AG08396 (cell line): ENCODE measurements at regions not wholly inside any gene's neighbourhood (a gene's known extent, or its start where the extent isn't known, plus 50 kb on each side); places are given as distances from the start of the nearest gene placed in this dataset.

Source experiments
- DNase-seq: peaks from one replicate; pipeline ENCODE4 v3.0.0; 2012; ENCODE audit warnings: low spot score, mixed read lengths

DNA sequence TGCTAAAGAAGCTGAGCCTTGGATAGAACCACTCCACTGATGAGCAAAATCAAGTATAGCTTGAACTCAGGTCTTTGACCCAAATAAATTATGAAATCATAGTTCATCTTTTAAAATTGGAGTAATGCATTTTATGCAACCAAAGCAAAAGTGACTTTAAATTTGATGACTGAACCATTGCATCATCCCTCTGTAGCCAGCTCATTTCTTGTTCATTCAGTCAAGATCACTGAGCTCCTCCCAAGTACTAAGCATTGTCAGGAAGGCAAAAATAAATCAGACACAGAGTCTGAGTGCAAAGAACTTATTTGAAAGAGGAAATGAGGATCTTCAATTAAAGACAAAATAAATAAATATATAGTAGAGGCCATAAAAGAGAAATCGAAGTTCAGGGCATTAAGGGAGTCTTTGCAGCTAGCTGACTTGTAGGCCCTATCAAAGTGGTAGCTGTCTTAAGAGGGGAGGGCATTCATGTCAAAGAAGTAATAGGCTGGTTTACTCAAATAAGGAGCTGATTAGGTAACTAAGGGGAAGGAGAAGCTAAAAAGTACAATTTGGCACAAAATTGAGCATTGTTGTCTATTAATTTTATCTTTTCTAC lies 411.8 kb downstream of the MTX2 start:
- no peak for DNase-seq

DNA sequence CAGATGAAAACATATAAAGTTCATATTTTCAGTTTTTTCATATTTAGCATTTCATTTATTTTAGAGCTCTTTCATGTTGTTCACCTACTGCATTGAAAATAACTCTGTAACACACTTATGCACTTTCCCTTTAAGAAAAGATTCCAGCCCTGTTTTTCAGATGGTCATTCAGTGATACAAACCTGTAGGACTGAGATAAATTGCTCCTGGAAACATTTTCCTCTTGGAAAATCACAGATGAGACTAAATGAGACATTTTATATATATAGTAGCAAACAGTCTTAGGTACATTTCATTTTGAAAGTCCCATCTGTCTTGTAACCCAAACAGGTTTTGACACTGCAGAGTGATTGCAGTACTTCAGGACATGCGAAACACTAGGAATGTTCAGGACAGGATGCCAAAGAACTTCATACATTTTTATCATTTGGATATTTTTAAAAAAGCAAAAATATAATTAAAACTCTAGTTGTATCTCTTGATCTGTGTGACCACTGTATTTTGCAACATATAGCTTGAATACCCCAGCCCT lies 412.4 kb downstream of the MTX2 start:
- no peak for DNase-seq

DNA sequence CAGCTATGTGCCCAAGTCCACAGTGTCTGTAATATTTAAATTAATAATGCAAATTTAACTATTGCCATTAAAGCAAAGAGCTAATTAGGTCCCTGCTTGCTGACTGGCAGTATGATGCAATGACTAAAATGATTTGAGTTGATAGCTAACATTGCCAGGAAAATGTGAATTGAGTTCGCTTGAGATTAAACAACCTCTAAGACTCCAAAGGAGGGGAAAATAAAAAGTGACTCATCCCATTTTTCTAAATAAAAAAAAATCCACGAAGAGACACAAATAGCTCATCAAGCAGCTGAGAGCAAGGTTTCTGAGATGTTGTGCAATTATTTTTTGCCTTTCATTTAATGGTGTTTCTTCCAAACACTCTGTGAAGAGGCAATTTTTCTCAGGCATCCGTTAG lies 413.0 kb downstream of the MTX2 start:
- DNase-seq: no peak

DNA sequence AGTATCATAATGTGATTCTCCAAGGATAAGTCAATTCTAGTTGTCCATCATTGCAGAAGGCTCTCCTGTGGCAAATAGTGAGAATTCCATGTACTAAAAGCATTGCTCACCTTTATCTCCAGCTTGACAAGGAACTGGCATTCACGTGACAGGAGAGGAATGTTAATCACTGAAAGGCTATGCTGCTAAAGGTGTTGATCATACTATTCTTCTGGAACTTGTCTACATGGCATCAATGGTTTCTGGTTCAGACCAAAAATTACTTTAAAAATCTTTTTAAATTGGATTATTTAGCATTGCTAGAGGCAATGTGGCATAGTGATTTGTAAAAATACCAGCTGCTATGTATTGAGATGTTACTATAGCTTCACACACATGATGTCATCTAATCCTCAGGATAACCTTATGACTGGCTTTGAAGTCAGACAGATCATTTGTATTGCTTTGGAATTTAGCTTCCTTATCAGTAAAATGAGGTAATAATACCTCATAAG lies 414.4 kb downstream of the MTX2 start:
- no peak for DNase-seq

DNA sequence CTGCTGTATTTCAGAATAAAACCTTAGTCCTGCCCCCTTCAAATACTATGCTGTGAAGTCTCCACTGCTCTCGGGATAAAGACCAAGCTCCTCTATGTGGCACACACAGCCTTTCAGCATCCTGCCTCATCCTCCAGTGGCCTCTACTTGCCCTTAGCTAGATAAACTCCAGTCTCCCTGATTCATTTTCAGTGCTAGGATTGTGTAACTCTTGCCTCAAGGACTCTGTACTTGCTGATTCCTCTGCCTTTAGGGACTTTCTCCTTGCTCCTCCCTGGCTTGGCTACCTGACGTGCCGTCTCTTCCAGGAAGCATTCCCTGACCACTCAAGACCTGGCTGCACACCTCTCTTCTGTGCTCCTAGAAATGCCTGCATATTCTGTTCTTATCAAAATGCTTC lies 416.7 kb downstream of the MTX2 start:
- no peak for DNase-seq

DNA sequence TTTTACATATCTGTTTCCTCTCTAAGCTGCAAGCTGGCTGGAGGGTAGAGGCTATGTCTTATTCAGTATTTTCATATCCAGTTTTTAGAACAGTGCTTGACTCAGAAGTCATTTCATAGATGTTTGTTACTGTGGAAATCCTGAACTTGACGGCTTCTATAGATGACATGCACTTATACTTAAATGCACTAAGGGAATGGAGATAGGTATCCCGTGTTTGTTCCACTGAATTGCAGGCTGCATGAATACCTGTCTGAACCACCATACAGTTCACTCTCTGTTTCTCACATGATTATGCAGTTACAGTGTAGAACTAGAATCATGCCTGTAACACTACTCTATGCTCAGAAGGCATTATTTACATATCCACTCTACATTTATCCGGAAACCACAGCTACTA lies 417.1 kb downstream of the MTX2 start:
- no peak for DNase-seq

DNA sequence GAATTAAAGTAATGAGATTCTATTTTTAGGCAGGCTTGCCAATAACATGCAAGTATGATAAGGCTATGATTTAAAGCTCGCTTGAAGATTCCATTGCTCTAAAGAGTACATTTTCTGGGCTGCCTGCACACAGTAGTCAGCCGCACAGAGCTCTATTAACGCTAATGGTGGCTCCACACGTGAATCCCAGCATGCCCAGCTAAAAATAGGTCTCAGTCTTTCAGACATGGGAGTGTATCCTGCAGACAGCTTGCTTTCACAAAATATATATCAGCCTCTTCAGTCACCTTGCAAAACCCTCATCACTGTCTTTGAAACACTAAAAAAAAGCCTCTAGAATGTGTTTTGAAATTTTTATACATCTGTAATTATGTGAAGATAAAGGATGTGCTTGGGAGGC lies 418.1 kb downstream of the MTX2 start:
- no peak for DNase-seq

DNA sequence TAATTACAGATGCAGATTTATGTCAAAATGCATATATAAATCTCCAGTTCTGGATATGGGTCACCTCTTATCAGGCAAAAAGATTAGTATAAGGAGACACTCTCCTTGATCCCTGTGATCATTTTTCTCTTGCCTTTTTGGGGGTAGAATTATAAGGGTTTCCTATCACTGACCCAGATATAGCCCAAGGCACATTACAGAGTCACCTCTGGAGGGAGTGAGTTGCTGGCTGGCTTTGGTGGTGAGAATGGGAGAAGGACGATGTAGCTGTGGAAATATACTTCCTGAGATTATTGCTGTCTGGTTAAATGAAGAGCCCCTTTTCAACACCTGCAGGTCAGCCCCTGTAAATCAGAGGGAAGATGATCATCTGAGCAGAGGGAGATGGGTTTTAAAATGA lies 418.7 kb downstream of the MTX2 start:
- no peak for DNase-seq

DNA sequence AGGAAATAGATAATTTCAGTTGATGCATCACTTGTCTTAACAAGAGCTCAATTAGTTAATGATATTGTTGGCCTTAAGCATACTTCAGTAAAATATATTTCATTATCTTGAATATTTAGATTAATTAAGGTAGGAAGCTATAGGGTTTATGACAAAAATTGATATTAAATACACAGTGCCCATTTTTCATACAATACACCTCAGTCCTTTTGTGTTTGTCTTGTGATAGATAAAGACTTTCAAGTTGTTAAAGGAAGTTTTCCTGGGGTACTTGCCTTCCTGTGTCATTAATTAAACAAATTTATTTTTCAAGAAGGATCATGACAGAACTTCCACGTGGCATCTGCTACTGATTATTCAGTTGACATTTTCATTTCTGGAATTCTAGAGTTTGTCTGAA lies 420.5 kb downstream of the MTX2 start:
- no peak for DNase-seq

DNA sequence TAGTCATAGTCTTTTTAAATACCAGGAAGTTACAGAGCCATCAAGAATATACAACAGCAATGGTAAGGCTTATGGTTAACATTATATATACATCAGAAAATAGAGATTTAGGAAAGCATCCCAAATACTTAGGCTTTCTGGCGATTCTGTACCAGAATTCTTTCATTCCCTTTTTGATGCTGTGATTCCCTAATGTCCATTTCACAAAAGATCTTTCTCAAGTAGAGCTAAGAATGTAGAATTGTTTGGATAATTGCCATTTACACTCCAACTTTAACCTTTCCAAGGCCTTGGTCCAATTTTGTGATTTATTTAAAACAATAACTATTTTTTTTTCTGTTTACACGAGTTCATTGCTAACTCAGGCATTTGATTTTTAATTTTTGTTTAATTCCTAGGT lies 422.2 kb downstream of the MTX2 start:
- DNase-seq: no peak

DNA sequence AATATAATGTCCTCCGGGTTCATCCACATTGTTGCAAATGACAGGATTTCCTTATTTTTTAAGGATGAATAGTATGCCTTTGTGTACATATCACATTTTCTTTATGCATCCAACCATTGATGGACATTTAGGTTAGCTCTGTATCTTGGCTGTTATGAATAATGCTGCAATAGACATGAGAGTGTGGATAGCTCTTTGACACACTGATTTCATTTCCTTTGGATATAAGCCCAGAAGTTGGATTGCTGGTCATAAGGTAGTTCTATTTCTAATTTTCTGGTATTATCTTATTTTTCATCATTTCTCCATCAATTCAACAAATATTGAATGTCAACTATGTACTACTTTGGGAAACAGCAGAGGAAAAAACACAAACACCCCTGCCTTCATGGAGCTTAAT lies 423.3 kb downstream of the MTX2 start:
- DNase-seq: no peak

DNA sequence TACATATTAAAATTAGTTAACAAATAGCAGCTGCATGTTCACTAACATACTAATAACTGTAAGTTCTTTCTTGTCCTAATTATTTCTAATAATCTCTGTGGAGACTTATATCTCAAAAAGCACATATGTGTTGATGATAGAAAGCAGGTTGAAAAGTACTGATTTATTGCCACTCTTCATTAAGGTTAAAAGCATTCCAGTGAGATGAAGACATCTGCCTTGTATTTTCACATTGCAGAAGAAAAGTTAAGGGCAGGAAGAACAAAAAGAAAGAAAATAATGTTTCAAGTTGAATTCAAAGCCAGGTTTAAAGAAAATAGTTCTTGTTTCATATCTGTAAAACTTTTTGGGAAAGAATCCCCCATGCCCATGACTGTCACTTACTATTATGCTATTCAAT lies 429.9 kb downstream of the MTX2 start:
- DNase-seq: no peak

DNA sequence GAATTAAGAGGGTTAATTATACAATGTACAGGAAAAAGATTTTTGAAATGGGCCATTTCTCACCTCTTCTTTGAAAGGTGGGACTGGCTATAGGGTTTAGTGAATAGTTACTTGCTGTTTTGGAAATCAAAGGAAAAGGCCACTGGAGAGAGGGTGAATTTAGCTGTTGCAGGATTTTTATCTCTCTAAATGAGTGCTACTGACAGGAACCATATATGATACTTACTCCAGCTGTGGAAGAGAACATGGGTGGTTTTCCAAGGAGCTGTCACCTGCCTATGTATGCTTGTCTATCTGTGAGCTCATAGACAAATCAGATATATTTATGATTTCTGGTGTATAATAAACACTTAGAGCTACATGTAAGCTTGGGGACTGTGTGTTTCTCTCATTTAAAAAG lies 430.4 kb downstream of the MTX2 start:
- no peak for DNase-seq

DNA sequence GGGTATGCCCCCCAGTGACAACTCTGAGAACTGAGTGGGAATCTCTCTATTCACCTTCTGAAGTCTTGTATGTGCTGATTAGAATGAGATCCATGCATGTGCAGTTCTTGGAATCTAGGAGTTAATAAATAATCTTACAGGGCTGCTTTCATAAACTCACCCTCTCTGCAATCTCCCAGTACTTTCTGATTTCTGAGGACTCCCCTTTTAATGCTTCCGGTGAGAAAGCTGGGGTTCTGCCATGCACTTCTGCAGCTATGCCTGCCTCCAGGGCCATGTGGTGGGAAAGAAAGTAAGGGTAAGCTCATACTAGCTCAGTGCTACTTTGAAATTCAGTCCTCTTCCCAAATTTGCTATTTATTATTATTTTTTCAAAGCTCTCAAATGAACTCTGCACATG lies 432.9 kb downstream of the MTX2 start:
- DNase-seq: no peak

DNA sequence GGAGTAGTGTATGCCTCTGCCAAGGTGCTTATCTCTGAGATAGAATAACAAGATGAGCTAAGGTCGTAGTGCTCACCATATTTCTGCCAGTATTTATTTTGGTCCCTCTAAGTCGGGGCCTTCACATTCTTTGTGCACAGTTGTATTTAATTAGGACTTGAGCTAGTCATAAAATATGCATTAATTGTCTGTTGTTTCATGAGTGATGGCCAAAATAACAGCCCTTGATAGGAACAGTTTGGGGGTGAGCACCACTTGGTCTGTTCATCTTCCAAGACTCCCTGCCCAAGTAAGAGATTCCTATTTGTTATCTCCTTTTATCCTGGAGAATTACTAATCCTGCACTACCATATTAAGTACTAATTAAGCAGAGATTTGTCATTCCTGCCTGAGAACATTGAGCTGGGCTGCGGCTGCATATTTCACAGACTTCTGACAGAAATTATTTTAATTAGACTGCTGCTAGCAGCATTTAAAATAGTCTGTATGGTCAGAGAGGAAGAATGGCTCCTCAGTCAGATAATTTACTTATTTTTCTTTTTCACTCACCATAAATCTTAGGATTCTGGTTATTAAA lies 435.1 kb downstream of the MTX2 start:
- no peak for DNase-seq

DNA sequence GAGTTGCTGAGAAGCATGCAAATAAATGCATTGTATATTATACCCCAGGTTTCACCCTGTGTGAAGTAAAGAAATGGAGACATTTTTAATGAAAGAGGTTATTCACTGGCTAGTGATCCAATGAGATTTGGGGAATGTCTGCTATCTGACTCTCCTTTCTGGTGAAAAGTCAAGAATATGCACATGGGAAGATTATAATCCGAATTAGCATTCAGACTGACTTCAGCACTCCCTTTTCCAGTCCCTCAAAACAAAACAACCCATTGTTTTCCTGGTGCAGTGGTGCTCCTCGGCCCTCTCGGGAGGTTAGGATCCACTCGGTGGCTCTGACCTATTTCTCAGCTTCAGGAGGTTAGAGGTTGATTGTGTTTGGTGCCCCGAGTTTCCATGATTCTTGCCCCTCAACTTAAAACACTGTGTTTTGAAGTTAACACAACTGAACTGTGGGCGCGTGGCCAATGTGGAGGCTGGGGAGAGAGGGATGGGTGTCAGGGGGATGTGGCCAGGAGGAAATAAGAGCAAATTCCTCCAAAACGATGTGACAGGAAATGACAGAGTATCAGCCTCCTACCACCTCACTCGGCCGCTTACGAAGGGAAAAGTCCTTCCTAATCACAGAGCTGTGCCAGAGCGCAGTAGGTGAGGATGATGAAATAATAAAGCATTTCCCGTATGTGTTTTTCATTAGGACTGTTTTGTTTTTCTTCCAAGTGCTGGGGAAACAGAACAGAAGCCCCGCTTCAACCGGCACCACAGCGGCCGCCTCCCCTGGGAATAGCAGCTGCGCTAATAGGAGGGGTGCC lies 440.1 kb downstream of the MTX2 start:
- no peak for DNase-seq

DNA sequence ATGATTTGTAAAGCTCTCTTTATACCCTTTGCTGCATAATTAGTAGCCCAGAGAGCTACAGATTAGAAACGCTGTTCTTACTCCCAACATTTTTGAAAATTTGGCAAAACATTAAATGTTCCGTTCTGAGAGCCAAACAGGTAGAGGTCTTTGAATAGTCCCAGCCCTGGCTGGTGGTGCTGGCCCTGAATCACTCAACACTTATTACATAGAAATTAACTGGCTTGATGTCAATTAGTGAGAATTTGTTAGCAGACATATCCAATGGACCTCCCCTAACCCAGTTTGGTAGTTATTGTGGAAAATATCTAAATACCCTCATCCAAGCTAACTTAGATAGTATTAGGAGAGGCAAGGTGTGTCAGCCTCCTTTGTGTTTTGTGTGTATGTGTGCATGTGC lies 440.7 kb downstream of the MTX2 start:
- DNase-seq: no peak

DNA sequence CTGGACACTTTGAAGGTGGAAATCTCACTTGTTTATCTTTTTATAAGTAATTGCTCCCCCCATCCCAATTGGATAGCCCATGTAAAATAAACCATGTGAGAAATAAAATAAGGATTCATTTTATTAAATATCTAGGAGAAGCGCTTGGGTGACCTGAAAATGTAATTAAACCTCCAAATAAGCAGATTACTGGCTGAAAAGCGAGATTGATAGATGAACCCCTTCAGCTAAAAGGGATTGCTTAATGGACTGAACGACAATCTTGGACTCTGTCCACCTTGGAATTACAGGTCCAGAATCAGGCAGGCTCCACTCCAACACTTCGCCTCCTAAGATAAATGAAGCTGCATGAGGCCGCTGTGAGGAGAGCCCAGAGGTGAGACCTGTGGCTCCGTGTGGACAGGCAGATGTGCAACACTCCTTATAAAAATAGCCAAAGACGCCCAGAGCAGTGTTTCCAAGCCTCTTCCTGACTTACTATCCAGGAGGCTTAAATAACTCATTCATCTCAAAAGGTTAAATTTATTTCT lies 441.5 kb downstream of the MTX2 start:
- DNase-seq: no peak

DNA sequence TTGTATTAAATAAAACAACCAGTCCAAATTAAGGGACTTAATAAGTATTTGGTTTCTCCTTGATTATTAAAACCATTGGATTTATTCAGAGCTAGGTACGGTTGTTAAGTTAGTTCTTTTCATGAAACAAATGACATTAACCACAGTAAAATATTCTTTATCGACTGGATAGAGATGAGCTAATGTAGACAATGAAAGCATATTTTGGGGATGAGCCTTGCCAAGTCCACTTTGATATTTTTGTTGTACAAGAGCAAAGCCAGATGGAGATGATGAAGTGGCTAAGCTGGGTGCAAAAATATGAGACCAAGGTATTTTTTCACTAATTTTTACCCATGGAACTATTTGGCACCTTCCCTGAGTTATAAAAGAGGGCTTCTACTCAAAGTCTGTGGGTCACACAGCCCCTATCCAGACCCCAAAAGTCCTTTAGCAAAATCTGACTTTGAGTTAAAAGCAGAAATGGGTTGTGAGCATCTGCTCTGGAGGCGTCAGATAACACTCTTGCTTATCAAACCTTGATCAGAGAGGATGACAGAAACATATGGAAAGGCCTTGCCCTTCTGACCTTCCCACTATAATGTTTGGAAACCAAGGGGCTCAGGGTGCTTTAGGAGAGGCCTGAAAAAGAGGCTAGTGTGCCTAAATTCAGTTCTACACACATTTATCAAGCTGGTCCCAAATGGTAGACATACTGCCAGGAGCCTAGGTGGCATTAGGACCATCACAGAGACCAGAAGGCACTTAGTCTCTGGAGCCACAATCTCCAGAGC lies 456.8 kb downstream of the MTX2 start:
- DNase-seq: no peak

DNA sequence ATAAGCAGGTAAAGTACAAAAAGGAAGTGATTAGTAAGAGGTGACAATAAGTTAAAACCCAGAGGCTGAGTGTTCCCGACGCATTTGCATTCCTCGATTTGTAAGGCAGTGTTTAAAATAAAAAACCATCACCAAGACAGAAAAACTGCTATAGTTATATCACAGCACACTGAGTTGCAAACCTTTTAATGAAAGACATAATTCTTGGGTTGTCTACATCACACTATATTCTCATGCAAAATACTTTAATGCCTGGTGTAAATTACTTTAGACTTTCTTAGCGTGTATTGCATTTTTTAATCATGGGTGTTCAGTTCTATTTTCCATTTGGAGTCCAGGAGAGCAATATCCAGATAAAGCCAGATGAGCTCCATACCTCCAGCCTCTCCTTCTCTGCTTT lies 458.5 kb downstream of the MTX2 start:
- DNase-seq: no peak

DNA sequence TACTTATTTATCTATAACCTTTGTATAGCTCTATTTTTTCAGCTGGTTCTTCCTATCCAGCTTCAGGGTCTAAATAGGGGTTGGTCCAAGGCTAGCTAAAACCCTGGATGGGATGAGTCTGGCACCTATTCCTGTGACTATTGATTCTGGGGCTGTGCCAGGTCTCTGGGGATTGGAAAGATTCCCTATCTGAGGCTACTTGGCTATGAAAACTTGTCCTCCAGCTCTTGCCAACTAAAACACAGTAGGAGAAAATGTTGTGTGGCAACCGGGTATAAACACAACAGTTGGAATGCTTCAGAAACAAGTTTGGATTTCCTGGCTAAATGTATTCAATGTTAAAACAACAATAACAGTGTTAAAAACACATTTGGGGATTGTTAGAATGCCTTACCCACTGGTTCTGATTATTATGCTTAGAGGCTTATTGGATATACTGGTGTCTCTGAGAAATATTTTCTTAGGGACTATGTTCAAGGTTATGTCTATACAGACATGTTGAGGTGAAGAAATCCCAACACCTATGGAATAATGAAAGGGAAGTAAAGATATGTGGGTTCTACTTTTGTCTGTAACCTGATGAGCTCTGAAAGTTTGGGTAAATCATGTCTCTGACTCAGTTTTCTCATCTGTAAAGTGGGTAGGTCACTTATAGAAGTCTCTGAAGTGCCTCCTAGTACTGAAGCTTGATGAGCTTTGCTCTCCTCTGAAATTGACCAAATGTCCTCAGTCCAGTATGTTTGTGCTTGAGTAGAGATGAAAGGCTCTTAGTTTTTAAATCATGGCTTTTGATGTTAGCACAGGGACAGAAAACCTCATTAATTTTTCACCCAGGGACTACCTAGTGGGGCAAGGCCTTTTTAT lies 460.7 kb downstream of the MTX2 start:
- no peak for DNase-seq
